ENCODE measurements at regions not wholly inside any gene's neighbourhood (a gene's known extent, or its start where the extent isn't known, plus 50 kb on each side); places are given as distances from the start of the nearest gene placed in this dataset.
"Not testable (repeated sequence)": the region's sequence is repeated elsewhere in the genome, so short reads cannot be mapped to it uniquely, and the experiment has no call there.

GRCh38 chr4:178226421-178226820, 784.2 kb upstream of the AGA start:
- H3K9me3 ChIP-seq (ENCODE audit: low read length); H3K36me3 ChIP-seq (ENCODE audit: insufficient read depth, low read length); H3K4me3 ChIP-seq (ENCODE audit: low read length); H3K27me3 ChIP-seq (ENCODE audit: insufficient read depth, low read length); H3K4me1 ChIP-seq (ENCODE audit: insufficient read depth, low read length); H2AFZ ChIP-seq (ENCODE audit: low read depth, low read length): not testable (repeated sequence)

GRCh38 chr4:178233906-178234305, 791.7 kb upstream of the AGA start:
- H3K27me3 ChIP-seq (ENCODE audit: insufficient read depth, low read length) = no peaks in the 10 kb centered on the region
- H3K36me3 ChIP-seq (ENCODE audit: insufficient read depth, low read length) = no peaks in the 10 kb centered on the region
- H3K9me3 ChIP-seq (ENCODE audit: low read length) = no peaks in the 10 kb centered on the region
- no peaks in the 10 kb centered on the region for H3K4me1 ChIP-seq (ENCODE audit: insufficient read depth, low read length)
- no peak overlapping the region for H3K4me3 ChIP-seq (ENCODE audit: low read length)
- H2AFZ ChIP-seq (ENCODE audit: low read depth, low read length) = no peak overlapping the region

GRCh38 chr4:178240891-178241290, 798.7 kb upstream of the AGA start:
- H3K4me3 ChIP-seq (ENCODE audit: low read length) = no peak overlapping the region
- no peaks in the 10 kb centered on the region for H3K9me3 ChIP-seq (ENCODE audit: low read length)
- no peak overlapping the region for H2AFZ ChIP-seq (ENCODE audit: low read depth, low read length)
- H3K36me3 ChIP-seq (ENCODE audit: insufficient read depth, low read length) = no peaks in the 10 kb centered on the region
- no peaks in the 10 kb centered on the region for H3K27me3 ChIP-seq (ENCODE audit: insufficient read depth, low read length)
- H3K4me1 ChIP-seq (ENCODE audit: insufficient read depth, low read length) = no peaks in the 10 kb centered on the region

- Histone ChIP-seq H2AFZ (ENCODE audit: low read depth, low read length) (no peak overlapping the region), H3K4me3 (ENCODE audit: low read length) (no peak overlapping the region), H3K9me3 (ENCODE audit: low read length) (no peaks in the 10 kb centered on the region), H3K4me1 (ENCODE audit: insufficient read depth, low read length) (no peaks in the 10 kb centered on the region), H3K36me3 (ENCODE audit: insufficient read depth, low read length) (no peaks in the 10 kb centered on the region), H3K27me3 (ENCODE audit: insufficient read depth, low read length) (no peaks in the 10 kb centered on the region)
Measured at GRCh38 chr4:178241601-178242118, 799.4 kb upstream of the AGA start.

- Histone ChIP-seq H3K27me3 (ENCODE audit: insufficient read depth, low read length) (no peaks in the 10 kb centered on the region), H3K9me3 (ENCODE audit: low read length) (no peaks in the 10 kb centered on the region), H3K36me3 (ENCODE audit: insufficient read depth, low read length) (no peaks in the 10 kb centered on the region), H2AFZ (ENCODE audit: low read depth, low read length) (no peak overlapping the region), H3K4me1 (ENCODE audit: insufficient read depth, low read length) (no peaks in the 10 kb centered on the region), H3K4me3 (ENCODE audit: low read length) (no peak overlapping the region)
Measured at GRCh38 chr4:178242655-178243054, 800.4 kb upstream of the AGA start.

- no peaks in the 10 kb centered on the region for H3K9me3 ChIP-seq (ENCODE audit: low read length)
- no peaks in the 10 kb centered on the region for H3K36me3 ChIP-seq (ENCODE audit: insufficient read depth, low read length)
- no peak overlapping the region for H3K4me3 ChIP-seq (ENCODE audit: low read length)
- H3K27me3 ChIP-seq (ENCODE audit: insufficient read depth, low read length) = no peaks in the 10 kb centered on the region
- H3K4me1 ChIP-seq (ENCODE audit: insufficient read depth, low read length) = no peaks in the 10 kb centered on the region
- no peak overlapping the region for H2AFZ ChIP-seq (ENCODE audit: low read depth, low read length)
Measured at GRCh38 chr4:178244785-178245184, 802.5 kb upstream of the AGA start.

- H3K4me1 ChIP-seq (ENCODE audit: insufficient read depth, low read length) = no peaks in the 10 kb centered on the region
- no peak overlapping the region for H3K4me3 ChIP-seq (ENCODE audit: low read length)
- H3K9me3 ChIP-seq (ENCODE audit: low read length) = no peaks in the 10 kb centered on the region
- H3K36me3 ChIP-seq (ENCODE audit: insufficient read depth, low read length) = no peaks in the 10 kb centered on the region
- H3K27me3 ChIP-seq (ENCODE audit: insufficient read depth, low read length) = no peaks in the 10 kb centered on the region
- no peak overlapping the region for H2AFZ ChIP-seq (ENCODE audit: low read depth, low read length)
Measured at GRCh38 chr4:178255172-178255571, 812.9 kb upstream of the AGA start.

GRCh38 chr4:178258603-178259002, 816.4 kb upstream of the AGA start:
- no peak overlapping the region for H3K4me3 ChIP-seq (ENCODE audit: low read length)
- no peaks in the 10 kb centered on the region for H3K27me3 ChIP-seq (ENCODE audit: insufficient read depth, low read length)
- no peaks in the 10 kb centered on the region for H3K9me3 ChIP-seq (ENCODE audit: low read length)
- no peaks in the 10 kb centered on the region for H3K4me1 ChIP-seq (ENCODE audit: insufficient read depth, low read length)
- H2AFZ ChIP-seq (ENCODE audit: low read depth, low read length) = no peak overlapping the region
- H3K36me3 ChIP-seq (ENCODE audit: insufficient read depth, low read length) = no peaks in the 10 kb centered on the region

- Histone ChIP-seq H3K9me3 (ENCODE audit: low read length) (no peaks in the 10 kb centered on the region), H3K4me3 (ENCODE audit: low read length) (no peak overlapping the region), H3K36me3 (ENCODE audit: insufficient read depth, low read length) (no peaks in the 10 kb centered on the region), H3K4me1 (ENCODE audit: insufficient read depth, low read length) (no peaks in the 10 kb centered on the region), H2AFZ (ENCODE audit: low read depth, low read length) (no peak overlapping the region), H3K27me3 (ENCODE audit: insufficient read depth, low read length) (no peaks in the 10 kb centered on the region)
Measured at GRCh38 chr4:178259566-178259965, 817.3 kb upstream of the AGA start.

- H3K9me3 ChIP-seq (ENCODE audit: low read length) = no peaks in the 10 kb centered on the region
- H3K27me3 ChIP-seq (ENCODE audit: insufficient read depth, low read length) = no peaks in the 10 kb centered on the region
- no peak overlapping the region for H3K4me3 ChIP-seq (ENCODE audit: low read length)
- H3K36me3 ChIP-seq (ENCODE audit: insufficient read depth, low read length) = no peaks in the 10 kb centered on the region
- no peak overlapping the region for H2AFZ ChIP-seq (ENCODE audit: low read depth, low read length)
- no peaks in the 10 kb centered on the region for H3K4me1 ChIP-seq (ENCODE audit: insufficient read depth, low read length)
Measured at GRCh38 chr4:178264001-178264400, 821.8 kb upstream of the AGA start.

- H2AFZ ChIP-seq (ENCODE audit: low read depth, low read length) = no peak overlapping the region
- H3K9me3 ChIP-seq (ENCODE audit: low read length) = no peaks in the 10 kb centered on the region
- no peak overlapping the region for H3K4me3 ChIP-seq (ENCODE audit: low read length)
- no peaks in the 10 kb centered on the region for H3K36me3 ChIP-seq (ENCODE audit: insufficient read depth, low read length)
- no peaks in the 10 kb centered on the region for H3K4me1 ChIP-seq (ENCODE audit: insufficient read depth, low read length)
- no peaks in the 10 kb centered on the region for H3K27me3 ChIP-seq (ENCODE audit: insufficient read depth, low read length)
Measured at GRCh38 chr4:178271386-178271785, 829.1 kb upstream of the AGA start.

GRCh38 chr4:178273168-178273567, 830.9 kb upstream of the AGA start:
- no peaks in the 10 kb centered on the region for H3K36me3 ChIP-seq (ENCODE audit: insufficient read depth, low read length)
- no peak overlapping the region for H2AFZ ChIP-seq (ENCODE audit: low read depth, low read length)
- no peaks in the 10 kb centered on the region for H3K9me3 ChIP-seq (ENCODE audit: low read length)

GRCh38 chr4:178275671-178276360, 833.6 kb upstream of the AGA start:
- H2AFZ ChIP-seq (ENCODE audit: low read depth, low read length) = no peak overlapping the region
- H3K4me3 ChIP-seq (ENCODE audit: low read length) = no peak overlapping the region
- H3K4me1 ChIP-seq (ENCODE audit: insufficient read depth, low read length) = no peaks in the 10 kb centered on the region
- H3K9me3 ChIP-seq (ENCODE audit: low read length) = no peaks in the 10 kb centered on the region
- no peaks in the 10 kb centered on the region for H3K27me3 ChIP-seq (ENCODE audit: insufficient read depth, low read length)
- no peaks in the 10 kb centered on the region for H3K36me3 ChIP-seq (ENCODE audit: insufficient read depth, low read length)

More at GRCh38 chr4:178273168-178273567, 830.9 kb upstream of the AGA start:
- no peaks in the 10 kb centered on the region for H3K27me3 ChIP-seq (ENCODE audit: insufficient read depth, low read length)
- no peaks in the 10 kb centered on the region for H3K4me1 ChIP-seq (ENCODE audit: insufficient read depth, low read length)
- H3K4me3 ChIP-seq (ENCODE audit: low read length) = no peak overlapping the region

- no peaks in the 10 kb centered on the region for H3K27me3 ChIP-seq (ENCODE audit: insufficient read depth, low read length)
- no peaks in the 10 kb centered on the region for H3K4me1 ChIP-seq (ENCODE audit: insufficient read depth, low read length)
- no peak overlapping the region for H2AFZ ChIP-seq (ENCODE audit: low read depth, low read length)
- no peak overlapping the region for H3K4me3 ChIP-seq (ENCODE audit: low read length)
- no peaks in the 10 kb centered on the region for H3K9me3 ChIP-seq (ENCODE audit: low read length)
- H3K36me3 ChIP-seq (ENCODE audit: insufficient read depth, low read length) = no peaks in the 10 kb centered on the region
Measured at GRCh38 chr4:178280362-178280761, 838.1 kb upstream of the AGA start.

Measured in neuron (in vitro differentiated cells).